Heart left ventricle (tissue), 16 donors: ENCODE measurements at regions not wholly inside any gene's neighbourhood (a gene's known extent, or its start where the extent isn't known, plus 50 kb on each side); places are given as distances from the start of the nearest gene placed in this dataset.

ENCODE experiments used
- ATAC-seq, 4 donors: fragments of 200-7000 bp; cut with Tn5 transposase; one replicate each; pipeline ENCODE4 v1.9.1; 2020 to 2022; ENCODE audit warnings: moderate library complexity in 4 of 4, mild to moderate bottlenecking in 3 of 4, moderate number of reproducible peaks in 1 of 4
- DNase-seq, 5 donors: peaks; one replicate each; pipeline ENCODE4 v3.0.0-alpha.2; 2020
- H3K27ac ChIP-seq, 12 donors: fragments of 200-600 bp; sonication (generic) in 4 of 12; one replicate each; pipeline versions ENCODE4 v1.5.0 to v1.8.0; 2016 to 2022; ENCODE audit warnings: mild to moderate bottlenecking in 2 of 12
- H3K27me3 ChIP-seq, 9 donors: fragments of 200-600 bp; sonication (generic) in 2 of 9; one replicate each; pipeline versions ENCODE4 v1.5.1 to v1.8.0; 2016 to 2022; ENCODE audit warnings: mild to moderate bottlenecking in 3 of 9
- H3K36me3 ChIP-seq, 9 donors: fragments of 200-600 bp; sonication (generic) in 2 of 9; one replicate each; pipeline versions ENCODE4 v1.5.0 to v1.8.0; 2018 to 2022; ENCODE audit warnings: mild to moderate bottlenecking in 2 of 9
- H3K4me1 ChIP-seq, 12 donors: fragments of 200-600 bp; sonication (generic) in 4 of 12; one replicate each; pipeline versions ENCODE4 v1.5.0 to v1.8.0; 2016 to 2022; ENCODE audit warnings: mild to moderate bottlenecking in 3 of 12
- H3K4me3 ChIP-seq, 12 donors: fragments of 200-600 bp; sonication (generic) in 4 of 12; one replicate each; pipeline versions ENCODE4 v1.5.0 to v1.8.0; 2017 to 2022; ENCODE audit warnings: mild to moderate bottlenecking in 9 of 12, moderate library complexity in 4 of 12
- H3K9me3 ChIP-seq, 12 donors: fragments of 200-600 bp; sonication (generic) in 4 of 12; one replicate each; pipeline versions ENCODE4 v1.5.0 to v1.8.0; 2016 to 2022; ENCODE audit warnings: mild to moderate bottlenecking in 1 of 12
- POLR2A ChIP-seq, 2 donors: fragments of 450-650 bp; IDR thresholded peaks; one replicate each; pipeline ENCODE4 v1.6.1; 2017; ENCODE audit warnings: antibody characterized with exemption in 2 of 2, mild to moderate bottlenecking in 2 of 2, moderate library complexity in 2 of 2
- WGBS, 4 donors: extraction: QIAGEN DNeasy Blood & Tissue Kit in 2 of 4; methylation state at CpG; one replicate each; pipeline versions ENCODE4 v1.1.5 to v1.1.7; 2013 to 2018; 5-methylcytosine and 5-hydroxymethylcytosine counted together
- intact Hi-C, 10 donors: fragments of 100-400 bp; cut with DNase I; formaldehyde crosslinking; loops; one replicate each; pipeline versions ENCODE4 v1.11.1 to v1.14.2; 2022
- TF ChIP-seq, protein P1 (sequence below), 12 donors: fragments of 200-600 bp; sonication (generic) in 4 of 12; IDR thresholded peaks; one replicate each; pipeline versions ENCODE4 v1.5.0 to v1.8.0; 2018 to 2022; ENCODE audit warnings: antibody characterized with exemption in 12 of 12, mild to moderate bottlenecking in 5 of 12
- donor health status: ischemic (EF 13 %, LVEDD 7.1; RV severe dilation, severe dysfunction).
- donor health status: healthy with polysubstance abuse.
- donor health status: DM: no; HTN: yes; CAD: no.
- donor health status: DM: no; HTN: no; CAD: no.
- donor health status: ischemic (EF 25% LVEDD 6.9; RV normal size, moderate dysfunction).
- donor health status: ischemic (EF 25% LVEDD 5.7; RV mildly dilated, moderate dysfunction).
- donor health status: healthy.
- donor health status: DM: yes; HTN: yes; CAD: no.
- donor health status: ischemic (EF 35%, LVEDD 5.7; RV mildly dilated, moderate dysfunction).
- donor health status: nonischemic (EF 11% LVEDD 7.7; RV severe dilation, severe dysfunction).
- donor health status: DM: yes; HTN: yes; CAD: no.
- donor health status: PGD.
- donor health status: ischemic (EF 29% LVEDD 5.4; RV normal size, mild dysfunction).
- donor health status: nonischemic (EF 23%, LVEDD 6.1; RV moderate dilation, normal function).

DNA sequence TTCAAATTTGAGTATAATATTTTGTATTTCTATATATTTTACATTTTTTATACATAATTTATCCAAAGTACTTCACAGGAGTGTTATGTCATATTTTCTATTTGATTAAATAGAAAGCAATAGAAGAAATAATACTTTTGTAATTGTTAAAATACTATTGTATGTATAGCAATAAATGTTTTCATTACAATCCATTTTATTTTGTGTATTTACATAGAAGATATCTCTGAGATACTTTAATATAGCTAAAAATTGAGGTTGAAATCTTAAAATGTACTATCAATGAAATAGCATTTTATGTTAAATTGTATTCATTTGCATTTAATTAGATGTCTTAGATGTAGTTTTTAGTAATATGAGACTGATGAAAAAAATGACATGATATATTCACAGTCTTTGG is 1109.6 kb upstream of the MIR17HG start:
- TF ChIP-seq, protein P1, sequence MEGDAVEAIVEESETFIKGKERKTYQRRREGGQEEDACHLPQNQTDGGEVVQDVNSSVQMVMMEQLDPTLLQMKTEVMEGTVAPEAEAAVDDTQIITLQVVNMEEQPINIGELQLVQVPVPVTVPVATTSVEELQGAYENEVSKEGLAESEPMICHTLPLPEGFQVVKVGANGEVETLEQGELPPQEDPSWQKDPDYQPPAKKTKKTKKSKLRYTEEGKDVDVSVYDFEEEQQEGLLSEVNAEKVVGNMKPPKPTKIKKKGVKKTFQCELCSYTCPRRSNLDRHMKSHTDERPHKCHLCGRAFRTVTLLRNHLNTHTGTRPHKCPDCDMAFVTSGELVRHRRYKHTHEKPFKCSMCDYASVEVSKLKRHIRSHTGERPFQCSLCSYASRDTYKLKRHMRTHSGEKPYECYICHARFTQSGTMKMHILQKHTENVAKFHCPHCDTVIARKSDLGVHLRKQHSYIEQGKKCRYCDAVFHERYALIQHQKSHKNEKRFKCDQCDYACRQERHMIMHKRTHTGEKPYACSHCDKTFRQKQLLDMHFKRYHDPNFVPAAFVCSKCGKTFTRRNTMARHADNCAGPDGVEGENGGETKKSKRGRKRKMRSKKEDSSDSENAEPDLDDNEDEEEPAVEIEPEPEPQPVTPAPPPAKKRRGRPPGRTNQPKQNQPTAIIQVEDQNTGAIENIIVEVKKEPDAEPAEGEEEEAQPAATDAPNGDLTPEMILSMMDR (IDR thresholded peaks at IDR 0.05), result no peak
- TF ChIP-seq POLR2A (IDR thresholded peaks at IDR 0.05), result no peak
- no peak overlapping the region for H3K4me3 ChIP-seq
- H3K4me1 ChIP-seq, result no peaks in the 10 kb centered on the region
- no peak for DNase-seq
- no peak for ATAC-seq
- no peaks in the 10 kb centered on the region for H3K9me3 ChIP-seq
- no peaks in the 10 kb centered on the region for H3K27me3 ChIP-seq
- intact Hi-C loops, result no loop called here
- no peaks in the 10 kb centered on the region for H3K36me3 ChIP-seq
- H3K27ac ChIP-seq, result no peak overlapping the region

DNA sequence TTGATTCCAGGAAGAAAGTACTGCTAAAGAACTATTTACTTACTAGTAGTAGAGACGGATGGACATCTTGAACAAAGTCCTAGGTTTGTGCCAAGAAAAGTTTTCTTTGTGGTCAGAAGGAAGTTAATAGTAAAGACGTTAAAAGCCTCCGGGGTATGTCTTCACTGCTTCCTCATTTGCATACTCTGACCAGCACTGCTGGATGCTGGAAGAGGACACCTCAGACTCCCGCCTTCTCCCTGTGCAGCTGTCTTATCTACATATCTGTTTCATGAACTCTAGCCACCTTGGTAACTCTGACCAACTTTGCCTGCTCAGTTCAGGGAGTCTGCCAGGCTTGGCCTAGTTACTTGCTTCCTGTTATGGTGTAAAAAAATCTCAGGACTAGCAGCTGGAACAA is 1109.1 kb upstream of the MIR17HG start:
- H3K9me3 ChIP-seq, result no peaks in the 10 kb centered on the region
- H3K4me1 ChIP-seq, result no peaks in the 10 kb centered on the region
- no peak overlapping the region for H3K4me3 ChIP-seq
- no peak overlapping the region for H3K27ac ChIP-seq
- intact Hi-C loops, result no loop called here
- no peak for DNase-seq
- H3K27me3 ChIP-seq, result no peaks in the 10 kb centered on the region
- H3K36me3 ChIP-seq, result no peaks in the 10 kb centered on the region
- no peak for ATAC-seq
- 38 to 54% (median 45%) methylated on average over 4 of the region's 4 CpGs for WGBS, 4 donors
- no peak for TF ChIP-seq POLR2A (IDR thresholded peaks at IDR 0.05)
- TF ChIP-seq, protein P1 (IDR thresholded peaks at IDR 0.05), result no peak

DNA sequence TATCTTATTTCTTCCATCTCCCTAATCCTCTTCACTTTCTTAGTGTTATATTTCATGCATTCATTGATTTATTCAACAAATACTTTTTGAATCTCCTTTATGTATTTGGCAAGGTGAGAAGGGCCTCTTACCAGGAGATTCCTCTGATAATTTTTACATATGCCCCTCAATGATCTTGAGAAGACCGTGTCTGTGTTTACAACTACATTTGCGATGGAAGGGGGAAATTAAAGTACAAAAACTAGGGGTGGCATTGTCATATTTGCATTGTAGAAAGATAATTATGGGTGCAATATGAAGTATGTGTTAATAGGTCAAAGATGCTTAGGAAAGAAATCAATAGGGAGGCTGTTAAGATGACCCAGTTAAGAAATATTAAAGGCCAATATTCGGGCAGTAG is 1108.4 kb upstream of the MIR17HG start:
- Histone ChIP-seq H3K9me3 (no peaks in the 10 kb centered on the region), H3K4me3 (no peak overlapping the region), H3K27me3 (no peaks in the 10 kb centered on the region), H3K4me1 (no peaks in the 10 kb centered on the region), H3K36me3 (no peaks in the 10 kb centered on the region), H3K27ac (no peak overlapping the region)
- TF ChIP-seq POLR2A (IDR thresholded peaks at IDR 0.05), result no peak
- TF ChIP-seq, protein P1 (IDR thresholded peaks at IDR 0.05), result no peak
- intact Hi-C loops, result no loop called here
- DNase-seq (no peak), ATAC-seq (no peak)
- 78 to 87% (median 85%) methylated on average over 3 of the region's 3 CpGs for WGBS, 4 donors

DNA sequence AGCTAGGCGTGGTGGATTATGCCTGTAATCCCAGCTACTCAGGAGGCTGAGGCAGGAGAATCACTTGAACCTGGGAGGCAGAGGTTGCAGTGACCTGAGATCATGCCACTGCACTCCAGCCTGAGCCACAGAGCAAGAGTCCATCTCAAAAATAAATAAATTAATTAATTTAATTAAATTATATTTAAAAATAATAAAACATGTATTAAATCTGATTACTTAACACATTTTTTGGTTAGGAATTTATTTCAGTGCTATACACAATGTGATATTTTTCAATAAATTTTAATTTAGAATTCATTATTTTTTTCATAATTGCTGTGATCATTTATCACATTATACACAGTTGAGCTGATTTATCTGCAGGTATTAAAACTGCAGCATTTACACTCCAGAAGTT is 1101.5 kb upstream of the MIR17HG start:
- no peak for TF ChIP-seq POLR2A (IDR thresholded peaks at IDR 0.05)
- TF ChIP-seq, protein P1 (IDR thresholded peaks at IDR 0.05), result no peak
- intact Hi-C loops, result no loop called here
- no peak overlapping the region for H3K27ac ChIP-seq
- 77 to 91% (median 85%) methylated on average over 1 of the region's 1 CpG for WGBS, 4 donors
- H3K4me1 ChIP-seq, result no peaks in the 10 kb centered on the region
- DNase-seq, result no peak
- no peaks in the 10 kb centered on the region for H3K27me3 ChIP-seq
- ATAC-seq, result no peak
- H3K4me3 ChIP-seq, result no peak overlapping the region
- peaks cover 0 to 10% (median 0%) of the 10 kb centered on the region in 12 donors for H3K9me3 ChIP-seq
- no peaks in the 10 kb centered on the region for H3K36me3 ChIP-seq
